Glutamatergic neuron (in vitro differentiated cells): ENCODE measurements at regions not wholly inside any gene's neighbourhood (a gene's known extent, or its start where the extent isn't known, plus 50 kb on each side); places are given as distances from the start of the nearest gene placed in this dataset.

Source experiments
- DNase-seq: peaks from one replicate; pipeline ENCODE4 v3.0.0; 2022
- H3K27ac Mint-ChIP-seq: one replicate; pipeline ENCODE4 v1.8.0; 2020; ENCODE audit warnings: mild to moderate bottlenecking, mixed read lengths, inconsistent platforms; ENCODE audit not compliant: unreplicated experiment
- H3K27me3 Mint-ChIP-seq: one replicate; pipeline ENCODE4 v1.8.0; 2020; ENCODE audit warnings: mild to moderate bottlenecking, moderate library complexity, mixed read lengths, inconsistent platforms; ENCODE audit not compliant: unreplicated experiment
- H3K36me3 Mint-ChIP-seq: one replicate; pipeline ENCODE4 v1.8.0; 2020; ENCODE audit warnings: mild to moderate bottlenecking, mixed read lengths, inconsistent platforms; ENCODE audit not compliant: unreplicated experiment
- H3K4me1 Mint-ChIP-seq: one replicate; pipeline ENCODE4 v1.8.0; 2020; ENCODE audit warnings: mild to moderate bottlenecking, low read depth, mixed read lengths, inconsistent platforms; ENCODE audit not compliant: unreplicated experiment
- H3K4me3 Mint-ChIP-seq: one replicate; pipeline ENCODE4 v1.8.0; 2020; ENCODE audit warnings: mild to moderate bottlenecking, mixed read lengths, inconsistent platforms; ENCODE audit not compliant: unreplicated experiment
- H3K9me3 Mint-ChIP-seq: one replicate; pipeline ENCODE4 v1.8.0; 2020; ENCODE audit warnings: mild to moderate bottlenecking, moderate library complexity, mixed read lengths, inconsistent platforms; ENCODE audit not compliant: unreplicated experiment
- TF ChIP-seq, protein P1 (sequence below): fragments of 200-600 bp; sonication (generic); IDR thresholded peaks from one replicate; pipeline ENCODE4 v1.5.0; 2021; ENCODE audit not compliant: partially characterized antibody, unreplicated experiment

DNA sequence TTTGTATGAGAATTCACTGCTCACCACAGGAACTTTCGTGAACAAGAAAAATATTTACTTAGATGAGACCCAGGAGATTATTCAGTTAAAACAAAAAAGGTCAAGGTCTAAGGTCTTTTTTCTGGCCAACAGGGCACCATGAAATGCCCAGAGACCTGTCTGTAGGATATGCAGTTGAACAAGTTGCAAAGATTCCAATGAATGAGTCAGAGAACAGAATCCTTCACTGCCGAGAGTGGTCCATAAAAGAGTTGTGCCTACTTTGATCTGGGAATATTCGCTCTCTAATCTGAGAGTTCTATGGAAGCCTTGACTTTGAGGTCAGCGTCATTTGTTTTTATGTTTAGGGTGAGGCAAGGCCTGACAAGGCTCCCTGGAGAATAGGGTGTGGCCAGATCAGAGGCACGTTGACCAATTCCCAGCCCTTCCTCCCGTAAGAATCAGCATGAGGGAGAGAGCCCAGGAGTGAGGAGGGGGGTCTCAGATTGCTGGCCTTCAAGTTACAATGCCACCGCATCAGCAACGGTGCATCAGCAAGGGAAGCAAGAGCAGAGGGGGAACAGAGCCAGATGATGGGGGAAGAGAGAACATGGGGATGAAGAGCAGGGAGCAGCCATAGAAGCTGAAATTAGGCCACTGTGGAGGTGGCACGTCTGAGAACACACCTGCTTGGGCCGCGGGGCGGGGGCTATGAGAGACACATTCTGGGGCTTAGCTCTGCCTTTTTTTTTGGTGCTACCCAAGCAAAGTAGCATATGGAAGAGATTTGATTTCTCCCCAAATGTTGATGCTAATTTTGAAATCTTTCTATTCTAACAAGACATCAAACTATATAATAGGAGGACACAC, 206.4 kb upstream of the RAB4A start:
- TF ChIP-seq, protein P1, sequence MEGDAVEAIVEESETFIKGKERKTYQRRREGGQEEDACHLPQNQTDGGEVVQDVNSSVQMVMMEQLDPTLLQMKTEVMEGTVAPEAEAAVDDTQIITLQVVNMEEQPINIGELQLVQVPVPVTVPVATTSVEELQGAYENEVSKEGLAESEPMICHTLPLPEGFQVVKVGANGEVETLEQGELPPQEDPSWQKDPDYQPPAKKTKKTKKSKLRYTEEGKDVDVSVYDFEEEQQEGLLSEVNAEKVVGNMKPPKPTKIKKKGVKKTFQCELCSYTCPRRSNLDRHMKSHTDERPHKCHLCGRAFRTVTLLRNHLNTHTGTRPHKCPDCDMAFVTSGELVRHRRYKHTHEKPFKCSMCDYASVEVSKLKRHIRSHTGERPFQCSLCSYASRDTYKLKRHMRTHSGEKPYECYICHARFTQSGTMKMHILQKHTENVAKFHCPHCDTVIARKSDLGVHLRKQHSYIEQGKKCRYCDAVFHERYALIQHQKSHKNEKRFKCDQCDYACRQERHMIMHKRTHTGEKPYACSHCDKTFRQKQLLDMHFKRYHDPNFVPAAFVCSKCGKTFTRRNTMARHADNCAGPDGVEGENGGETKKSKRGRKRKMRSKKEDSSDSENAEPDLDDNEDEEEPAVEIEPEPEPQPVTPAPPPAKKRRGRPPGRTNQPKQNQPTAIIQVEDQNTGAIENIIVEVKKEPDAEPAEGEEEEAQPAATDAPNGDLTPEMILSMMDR: no peak

DNA sequence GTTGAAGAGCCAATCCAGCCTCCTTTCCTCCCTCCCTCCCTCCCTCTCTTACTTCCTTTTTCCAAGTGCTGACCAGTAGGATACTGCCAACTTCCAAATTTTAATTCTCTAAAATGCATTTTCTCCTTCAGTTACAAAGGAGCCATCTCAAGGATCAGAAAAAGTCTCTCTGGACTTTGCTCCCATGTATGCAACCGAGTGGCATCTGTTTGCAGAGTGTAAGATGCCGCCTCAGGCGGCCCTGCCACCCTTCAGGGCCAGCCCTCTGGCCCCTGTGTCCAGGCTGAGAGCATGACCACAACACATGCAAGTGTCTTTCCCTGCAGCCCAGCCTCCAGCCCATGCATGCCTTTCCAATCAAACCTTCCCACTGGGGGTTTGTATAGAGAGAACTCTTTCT, 205.3 kb upstream of the RAB4A start:
- DNase-seq: no peak
- H3K4me3 Mint-ChIP-seq: no peak overlapping the region
- H3K27ac Mint-ChIP-seq: no peak overlapping the region
- H3K9me3 Mint-ChIP-seq: peaks cover 4% of the 10 kb centered on the region
- peaks cover 4% of the 10 kb centered on the region for H3K4me1 Mint-ChIP-seq
- TF ChIP-seq, protein P1: no peak
- H3K27me3 Mint-ChIP-seq: peaks cover 6% of the 10 kb centered on the region
- peaks cover 14% of the 10 kb centered on the region for H3K36me3 Mint-ChIP-seq

More for the DNA sequence above, 206.4 kb upstream of the RAB4A start:
- Mint-ChIP-seq H3K27ac (no peak overlapping the region), H3K9me3 (peaks cover 4% of the 10 kb centered on the region), H3K36me3 (peaks cover 14% of the 10 kb centered on the region), H3K4me3 (no peak overlapping the region), H3K4me1 (peaks cover 4% of the 10 kb centered on the region), H3K27me3 (peaks cover 6% of the 10 kb centered on the region)
- no peak for DNase-seq

DNA sequence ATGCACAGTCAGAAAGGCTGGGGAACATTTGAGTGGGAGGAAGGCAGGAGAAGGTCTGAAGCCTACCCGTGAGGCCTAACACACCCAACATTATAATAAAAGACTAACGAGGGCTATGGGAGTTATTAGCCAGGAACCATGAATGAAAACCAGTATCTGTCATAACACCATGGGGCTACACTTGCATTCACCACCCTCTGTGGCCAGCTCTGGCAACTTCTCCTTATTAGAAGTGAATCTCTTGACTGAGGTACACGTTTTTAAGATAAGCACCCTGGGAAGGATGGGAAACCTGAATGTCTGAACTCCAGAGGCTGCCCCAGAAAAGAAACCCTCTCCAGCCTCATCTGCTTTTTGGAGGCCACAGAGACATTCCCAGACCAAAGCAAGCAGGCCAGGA, 204.3 kb upstream of the RAB4A start:
- no peak overlapping the region for H3K27ac Mint-ChIP-seq
- peaks cover 2% of the 10 kb centered on the region for H3K9me3 Mint-ChIP-seq
- H3K4me1 Mint-ChIP-seq: peaks cover 4% of the 10 kb centered on the region
- H3K4me3 Mint-ChIP-seq: no peak overlapping the region
- TF ChIP-seq, protein P1: no peak
- peaks cover 14% of the 10 kb centered on the region for H3K36me3 Mint-ChIP-seq
- peaks cover 2% of the 10 kb centered on the region for H3K27me3 Mint-ChIP-seq
- DNase-seq: no peak

DNA sequence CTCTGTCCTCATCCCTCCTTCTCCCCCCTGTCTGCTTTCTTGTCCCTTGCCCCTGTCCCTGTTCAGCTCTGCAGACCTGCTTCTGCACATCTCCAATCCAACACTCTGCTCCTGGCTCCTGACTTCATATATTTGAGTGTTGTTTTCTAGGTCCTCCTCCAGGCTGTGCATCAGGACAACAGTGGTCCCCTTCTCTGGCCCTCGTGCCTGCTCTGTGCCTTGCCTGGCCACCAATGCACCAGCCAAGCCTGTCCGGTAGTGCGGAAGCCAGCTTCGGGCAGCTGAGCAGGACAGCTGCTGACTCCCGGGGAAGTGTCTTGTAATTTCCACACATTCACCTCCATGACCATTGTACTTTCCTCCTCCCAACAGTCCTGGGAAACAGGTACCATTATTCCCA, 203.4 kb upstream of the RAB4A start:
- peaks cover 14% of the 10 kb centered on the region for H3K36me3 Mint-ChIP-seq
- H3K27me3 Mint-ChIP-seq: peaks cover 2% of the 10 kb centered on the region
- H3K9me3 Mint-ChIP-seq: peaks cover 2% of the 10 kb centered on the region
- TF ChIP-seq, protein P1: no peak
- DNase-seq: no peak
- no peak overlapping the region for H3K27ac Mint-ChIP-seq
- H3K4me3 Mint-ChIP-seq: no peak overlapping the region
- H3K4me1 Mint-ChIP-seq: peaks cover 3% of the 10 kb centered on the region

DNA sequence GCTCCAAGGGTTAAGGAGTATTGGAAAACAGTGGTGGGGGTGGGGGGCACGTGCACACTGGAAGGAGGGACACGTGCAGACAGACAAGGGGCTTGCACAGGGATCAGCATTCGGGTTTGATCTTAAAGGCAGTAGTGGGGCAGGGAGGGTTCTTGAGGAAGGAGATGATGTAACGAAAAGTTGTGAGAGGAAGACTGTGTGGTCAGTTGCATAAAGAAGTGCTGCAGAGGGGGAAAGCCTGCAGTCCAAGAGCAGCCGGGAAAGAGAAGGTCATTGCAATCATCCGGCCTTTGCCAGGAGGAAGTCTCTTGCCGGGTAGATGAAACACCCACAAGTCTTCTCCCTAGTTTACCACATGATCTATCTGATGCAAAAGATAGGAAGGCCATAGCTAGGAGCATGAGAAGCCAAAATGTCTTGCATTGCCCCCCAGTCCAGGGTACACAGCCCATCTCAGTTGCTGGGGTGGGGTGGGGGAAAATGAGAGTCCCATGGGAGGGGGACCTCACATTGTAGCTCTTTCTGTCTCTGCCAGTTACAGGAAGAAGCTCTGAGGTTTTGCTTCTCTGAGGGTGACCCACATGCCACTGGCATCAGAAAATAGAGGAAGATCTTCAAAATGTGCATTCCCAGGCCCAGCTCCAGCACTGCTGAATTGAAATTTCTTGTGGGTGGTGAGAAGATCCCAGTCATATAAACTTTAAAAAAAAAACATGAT, 202.5 kb upstream of the RAB4A start:
- DNase-seq: no peak
- Mint-ChIP-seq H3K9me3 (peaks cover 2% of the 10 kb centered on the region), H3K4me3 (no peak overlapping the region), H3K4me1 (peaks cover 3% of the 10 kb centered on the region), H3K36me3 (peaks cover 14% of the 10 kb centered on the region), H3K27me3 (peaks cover 2% of the 10 kb centered on the region), H3K27ac (no peak overlapping the region)
- TF ChIP-seq, protein P1: no peak
